ENCODE measurements at regions not wholly inside any gene's neighbourhood (a gene's known extent, or its start where the extent isn't known, plus 50 kb on each side); places are given as distances from the start of the nearest gene placed in this dataset.

DNA sequence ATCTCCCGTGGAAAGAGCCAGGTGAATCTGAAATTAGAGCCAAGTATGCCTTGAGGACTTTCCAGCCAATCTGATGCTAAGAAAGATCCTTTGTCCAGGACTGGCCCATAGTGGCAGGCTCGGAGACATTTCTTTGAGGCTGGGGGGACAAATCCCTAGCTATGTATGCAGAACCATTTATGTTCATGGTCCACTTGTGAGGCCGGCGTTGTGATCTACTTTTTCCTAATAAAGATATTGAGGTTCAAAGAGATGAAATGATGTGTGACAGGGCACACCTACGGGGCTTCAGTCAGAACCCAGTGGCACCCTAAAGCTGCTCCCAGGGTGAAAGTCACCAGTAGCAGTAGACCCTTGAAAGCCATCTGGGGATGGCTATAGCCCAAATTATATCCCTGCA, 120.3 kb upstream of the MAFB start:
- no peaks in the 10 kb centered on the region for H3K4me1 ChIP-seq
- no peak overlapping the region for H3K4me3 ChIP-seq
- H3K27ac ChIP-seq = no peak overlapping the region
- TF ChIP-seq POLR2AphosphoS5 (IDR thresholded peaks at IDR 0.05) = no peak
- H3K9me3 ChIP-seq = no peaks in the 10 kb centered on the region
- H3K27me3 ChIP-seq = no peaks in the 10 kb centered on the region
- DNase-seq (no peak), ATAC-seq (ENCODE audit: low FRiP score in 2 of 2) (no peak)
- WGBS, 2 donors = 91 to 92% methylated on average over 5 of the region's 5 CpGs
- H3K36me3 ChIP-seq = no peaks in the 10 kb centered on the region

DNA sequence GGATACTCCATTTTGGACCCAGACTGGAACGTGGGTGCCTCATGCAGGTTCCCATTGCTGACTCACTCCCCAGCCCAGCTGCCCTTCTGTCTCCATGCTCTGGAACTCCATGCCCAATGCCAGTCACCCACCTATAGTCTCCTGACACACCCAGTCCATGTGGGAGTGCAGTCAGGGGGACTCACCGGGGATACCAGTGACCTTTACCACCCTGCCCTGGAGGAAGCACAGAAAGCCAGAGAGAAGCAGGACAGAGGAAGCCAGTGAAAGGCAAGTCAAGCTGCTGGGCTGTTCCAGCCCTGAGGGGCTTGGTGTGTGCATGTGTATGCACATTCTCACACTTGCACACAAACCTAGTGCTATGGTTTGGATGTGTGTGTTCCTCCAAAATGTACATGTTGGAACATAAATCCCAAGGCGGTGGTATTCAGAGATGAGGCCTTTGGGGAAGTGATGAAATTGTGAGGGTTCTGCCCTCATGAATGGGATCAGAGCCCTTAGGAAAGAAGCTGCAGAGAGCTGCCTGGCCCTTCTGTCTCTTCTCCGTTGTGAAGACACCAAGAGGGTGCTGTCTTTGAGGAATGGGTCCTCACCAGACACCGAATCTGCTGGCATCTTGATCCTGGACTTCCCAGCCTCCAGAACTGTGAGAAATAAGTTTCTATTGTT, 121.4 kb upstream of the MAFB start:
- no peak for TF ChIP-seq EP300 (IDR thresholded peaks at IDR 0.05)
- no peak for TF ChIP-seq POLR2AphosphoS5 (IDR thresholded peaks at IDR 0.05)
- TF ChIP-seq POLR2A (IDR thresholded peaks at IDR 0.05) = no peak
- TF ChIP-seq, protein P1, sequence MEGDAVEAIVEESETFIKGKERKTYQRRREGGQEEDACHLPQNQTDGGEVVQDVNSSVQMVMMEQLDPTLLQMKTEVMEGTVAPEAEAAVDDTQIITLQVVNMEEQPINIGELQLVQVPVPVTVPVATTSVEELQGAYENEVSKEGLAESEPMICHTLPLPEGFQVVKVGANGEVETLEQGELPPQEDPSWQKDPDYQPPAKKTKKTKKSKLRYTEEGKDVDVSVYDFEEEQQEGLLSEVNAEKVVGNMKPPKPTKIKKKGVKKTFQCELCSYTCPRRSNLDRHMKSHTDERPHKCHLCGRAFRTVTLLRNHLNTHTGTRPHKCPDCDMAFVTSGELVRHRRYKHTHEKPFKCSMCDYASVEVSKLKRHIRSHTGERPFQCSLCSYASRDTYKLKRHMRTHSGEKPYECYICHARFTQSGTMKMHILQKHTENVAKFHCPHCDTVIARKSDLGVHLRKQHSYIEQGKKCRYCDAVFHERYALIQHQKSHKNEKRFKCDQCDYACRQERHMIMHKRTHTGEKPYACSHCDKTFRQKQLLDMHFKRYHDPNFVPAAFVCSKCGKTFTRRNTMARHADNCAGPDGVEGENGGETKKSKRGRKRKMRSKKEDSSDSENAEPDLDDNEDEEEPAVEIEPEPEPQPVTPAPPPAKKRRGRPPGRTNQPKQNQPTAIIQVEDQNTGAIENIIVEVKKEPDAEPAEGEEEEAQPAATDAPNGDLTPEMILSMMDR (IDR thresholded peaks at IDR 0.05) = no peak
- H3K27ac ChIP-seq = no peak overlapping the region
- H3K9me3 ChIP-seq = no peaks in the 10 kb centered on the region
- no peaks in the 10 kb centered on the region for H3K36me3 ChIP-seq
- H3K4me3 ChIP-seq = no peak overlapping the region
- ATAC-seq (ENCODE audit: low FRiP score in 2 of 2) = peak in 1 of 2 donors; percentile 12
- H3K27me3 ChIP-seq = no peaks in the 10 kb centered on the region
- no peak for DNase-seq
- WGBS, 2 donors = 66 to 67% methylated on average over 5 of the region's 5 CpGs
- no peaks in the 10 kb centered on the region for H3K4me1 ChIP-seq

DNA sequence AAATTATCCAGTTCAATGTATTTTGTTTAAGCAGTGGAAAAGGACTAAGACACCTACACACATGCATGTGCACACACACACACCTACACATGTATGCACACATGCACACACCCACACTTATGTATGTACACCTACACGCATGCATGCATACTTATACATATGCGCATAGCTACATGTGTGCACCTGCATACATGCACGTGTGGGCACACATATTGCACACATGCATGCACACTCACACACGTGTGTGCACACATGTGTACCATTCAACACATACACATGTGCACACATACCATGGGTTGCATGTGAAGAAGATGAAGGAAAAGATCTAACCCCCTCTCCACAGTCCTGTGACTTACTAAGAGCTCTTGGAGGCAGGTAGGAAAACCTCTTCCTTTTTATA, 122.0 kb upstream of the MAFB start:
- Histone ChIP-seq H3K27ac (no peak overlapping the region), H3K36me3 (no peaks in the 10 kb centered on the region), H3K27me3 (no peaks in the 10 kb centered on the region), H3K4me1 (no peaks in the 10 kb centered on the region), H3K9me3 (no peaks in the 10 kb centered on the region), H3K4me3 (no peak overlapping the region)
- 87 to 98% methylated on average over 4 of the region's 4 CpGs for WGBS, 2 donors
- ATAC-seq (ENCODE audit: low FRiP score in 2 of 2) (no peak), DNase-seq (no peak)
- TF ChIP-seq EP300 (IDR thresholded peaks at IDR 0.05) = no peak
- TF ChIP-seq, protein P1 (IDR thresholded peaks at IDR 0.05) = no peak
- no peak for TF ChIP-seq POLR2AphosphoS5 (IDR thresholded peaks at IDR 0.05)
- TF ChIP-seq POLR2A (IDR thresholded peaks at IDR 0.05) = no peak

DNA sequence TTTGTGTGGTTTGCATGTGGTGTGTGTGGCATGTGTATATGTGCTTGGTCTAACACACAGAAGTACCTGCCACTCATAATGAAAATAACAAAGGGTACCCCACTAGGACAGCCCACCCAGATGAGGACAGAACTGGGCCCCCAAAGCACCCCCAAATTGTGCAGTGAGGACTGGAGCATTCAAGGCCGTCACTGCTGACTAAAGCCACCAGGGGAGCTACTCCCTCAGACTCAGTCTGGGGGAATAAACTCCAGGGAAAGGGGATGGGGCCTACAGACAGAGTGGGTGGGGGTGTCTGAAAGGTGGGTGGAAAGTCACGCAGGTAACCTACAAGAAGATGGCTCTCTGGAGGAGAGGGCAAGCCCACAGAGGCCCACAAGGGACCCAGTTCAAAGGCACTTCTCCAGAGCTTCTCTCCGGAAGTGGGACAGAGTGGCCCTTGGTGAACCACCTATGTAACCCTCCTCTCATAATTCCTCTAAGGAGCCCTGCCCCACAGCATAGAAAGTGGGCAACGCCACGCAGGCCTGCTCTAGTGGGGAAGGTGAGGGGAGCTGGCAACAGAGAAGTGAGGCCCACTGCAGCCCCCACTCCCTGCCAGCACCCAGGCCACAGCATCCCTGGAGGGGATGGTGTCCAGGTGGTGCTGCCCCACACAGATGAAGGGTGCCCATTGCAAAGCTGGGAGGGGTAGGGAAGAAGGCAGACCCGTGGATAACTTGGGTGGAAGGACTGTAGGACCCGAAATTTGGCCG, 122.8 kb upstream of the MAFB start:
- no peaks in the 10 kb centered on the region for H3K36me3 ChIP-seq
- no peaks in the 10 kb centered on the region for H3K9me3 ChIP-seq
- 80 to 88% methylated on average over 8 of the region's 8 CpGs for WGBS, 2 donors
- no peaks in the 10 kb centered on the region for H3K4me1 ChIP-seq
- DNase-seq (peak in 1 of 2 donors; percentile 22), ATAC-seq (ENCODE audit: low FRiP score in 2 of 2) (no peak)
- H3K27ac ChIP-seq = no peak overlapping the region
- H3K4me3 ChIP-seq = no peak overlapping the region
- H3K27me3 ChIP-seq = no peaks in the 10 kb centered on the region
- TF ChIP-seq, protein P1 (IDR thresholded peaks at IDR 0.05) = no peak
- no peak for TF ChIP-seq POLR2AphosphoS5 (IDR thresholded peaks at IDR 0.05)
- TF ChIP-seq POLR2A (IDR thresholded peaks at IDR 0.05) = no peak

DNA sequence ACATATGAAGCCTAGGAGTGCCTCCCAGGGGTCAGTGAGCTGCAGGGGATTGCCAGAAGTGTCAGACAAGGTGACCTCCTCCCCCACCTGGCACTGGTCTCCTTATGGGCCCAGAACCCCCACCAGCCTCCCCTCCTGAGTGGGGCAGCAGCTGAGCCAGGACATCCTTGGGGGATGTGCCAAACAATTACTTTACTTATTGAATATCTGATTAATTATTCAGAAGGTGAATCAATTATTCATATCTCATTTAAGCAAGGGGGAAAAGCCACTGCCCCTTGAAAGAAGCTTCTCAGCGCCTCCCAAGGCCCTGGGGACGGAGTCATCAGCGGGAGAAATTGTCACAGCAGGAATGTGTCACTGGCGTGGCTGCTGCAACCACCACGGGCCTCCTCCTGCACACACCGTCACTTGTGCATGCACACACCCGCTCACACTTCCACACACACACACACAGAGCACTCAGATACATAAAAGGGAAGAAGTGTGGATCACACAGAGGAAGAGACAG, 123.4 kb upstream of the MAFB start:
- 81 to 90% methylated on average over 7 of the region's 7 CpGs for WGBS, 2 donors
- Histone ChIP-seq H3K27ac (no peak overlapping the region), H3K4me3 (no peak overlapping the region), H3K36me3 (no peaks in the 10 kb centered on the region), H3K4me1 (no peaks in the 10 kb centered on the region), H3K27me3 (no peaks in the 10 kb centered on the region), H3K9me3 (no peaks in the 10 kb centered on the region)
- ATAC-seq (ENCODE audit: low FRiP score in 2 of 2) (no peak), DNase-seq (peak in 1 of 2 donors; percentile 17)
- no peak for TF ChIP-seq POLR2A (IDR thresholded peaks at IDR 0.05)
- no peak for TF ChIP-seq EP300 (IDR thresholded peaks at IDR 0.05)
- TF ChIP-seq, protein P1 (IDR thresholded peaks at IDR 0.05) = no peak
- TF ChIP-seq POLR2AphosphoS5 (IDR thresholded peaks at IDR 0.05) = no peak
